A549 (cell line): ENCODE measurements at regions not wholly inside any gene's neighbourhood (a gene's known extent, or its start where the extent isn't known, plus 50 kb on each side); places are given as distances from the start of the nearest gene placed in this dataset.

Experiments used
- ATAC-seq, 2 experiments: fragments of 200-7000 bp in 1 of 2; fragments of >200 bp in 1 of 2; cut with Nextera tagmentation in 1 of 2; cut with Tn5 transposase in 1 of 2; 3 replicates each; pipeline versions ENCODE4 v1.8.0 to v1.9.1; 2018 to 2020; ENCODE audit warnings: mild to moderate bottlenecking in 1 of 2, moderate library complexity in 1 of 2
- CTCF ChIA-PET: fragments of 300-600 bp; sonication (Branson Sonifier 250); formaldehyde crosslinking; extraction: SDS; loops from one replicate; lab custom pipeline; 2021; ENCODE audit warnings: antibody characterized with exemption, inconsistent platforms; lab: Yijun Ruan, JAX
- POLR2A ChIA-PET: fragments of 350-600 bp; formaldehyde crosslinking; extraction: SDS; loops from one replicate; lab custom pipeline; 2021; ENCODE audit warnings: antibody characterized with exemption, inconsistent platforms; lab: Yijun Ruan, JAX
- DNase-seq, 2 experiments: peaks; one replicate each; pipeline versions ENCODE4 v3.0.0 to v3.0.0-alpha.2; 2011 to 2016; ENCODE audit warnings: low read depth in 1 of 2, low spot score in 1 of 2
- FAIRE-seq: peaks from 2 replicates; lab custom pipeline; 2011; peaks lifted over from hg19 to GRCh38; lab: Jason Lieb, UNC
- H3K27ac ChIP-seq, 2 experiments: fragments of >200 bp; sonication (Bioruptor Twin); formaldehyde crosslinking; 3 replicates each; pipeline ENCODE4 v1.5.1; 2016 to 2017
- H3K4me1 ChIP-seq: fragments of >200 bp; sonication (Bioruptor Twin); formaldehyde crosslinking; 3 replicates; pipeline ENCODE4 v1.6.1; 2016
- H3K4me2 ChIP-seq: fragments of >200 bp; sonication (Bioruptor Twin); formaldehyde crosslinking; 3 replicates; pipeline ENCODE4 v1.6.1; 2016
- H3K4me3 ChIP-seq: fragments of >200 bp; sonication (Bioruptor Twin); formaldehyde crosslinking; 3 replicates; pipeline ENCODE4 v1.5.1; 2016
- H3K9me3 ChIP-seq: fragments of >200 bp; sonication (Bioruptor Twin); formaldehyde crosslinking; 3 replicates; pipeline ENCODE4 v1.6.1; 2016
- BCL3 ChIP-seq: fragments of >200 bp; sonication (Bioruptor Twin); formaldehyde crosslinking; IDR thresholded peaks from 3 replicates; pipeline ENCODE4 v1.6.1; 2016
- BHLHE40 ChIP-seq: IDR thresholded peaks from 2 replicates; pipeline ENCODE4 v1.6.1; 2012; ENCODE audit warnings: low read depth, low read length, inconsistent platforms
- CBX2 ChIP-seq: fragments of 200-600 bp; sonication (generic); IDR thresholded peaks from 2 replicates; pipeline ENCODE4 v1.6.1; 2016; ENCODE audit warnings: low read depth, mild to moderate bottlenecking, borderline replicate concordance
- CBX8 ChIP-seq: fragments of 200-600 bp; sonication (generic); IDR thresholded peaks from 2 replicates; pipeline ENCODE4 v1.6.1; 2016
- CEBPB ChIP-seq, 2 experiments: fragments of >200 bp in 1 of 2; sonication (Bioruptor Twin) in 1 of 2; formaldehyde crosslinking in 1 of 2; IDR thresholded peaks; 2 replicates each; pipeline ENCODE4 v1.6.1; 2012 to 2016
- CHD4 ChIP-seq: fragments of 200-600 bp; sonication (generic); IDR thresholded peaks from 2 replicates; pipeline ENCODE4 v1.6.1; 2016; ENCODE audit warnings: antibody characterized with exemption, mild to moderate bottlenecking, borderline replicate concordance
- E2F6 ChIP-seq: IDR thresholded peaks from 2 replicates; pipeline ENCODE4 v1.6.1; 2012; ENCODE audit warnings: low read depth, borderline replicate concordance
- EHMT2 ChIP-seq: fragments of 200-600 bp; sonication (generic); IDR thresholded peaks from 2 replicates; pipeline ENCODE4 v1.6.1; 2016; ENCODE audit warnings: antibody characterized with exemption, low read depth, mild to moderate bottlenecking, moderate library complexity
- FOSL2 ChIP-seq, 2 experiments: fragments of 450-650 bp in 1 of 2; fragments of >200 bp in 1 of 2; sonication (Bioruptor Twin) in 1 of 2; formaldehyde crosslinking; IDR thresholded peaks; 2 replicates each; pipeline versions ENCODE4 v1.5.0 to v1.6.1; 2016 to 2020; ENCODE audit warnings: mild to moderate bottlenecking in 1 of 2, moderate library complexity in 1 of 2
- HDAC2 ChIP-seq: fragments of 200-600 bp; sonication (generic); IDR thresholded peaks from 2 replicates; pipeline ENCODE4 v1.6.1; 2016
- HEYL ChIP-seq: fragments of 250-450 bp; sonication (Bioruptor Pico); IDR thresholded peaks from 2 replicates; pipeline ENCODE4 v1.8.0; 2021; ENCODE audit warnings: mild to moderate bottlenecking, moderate library complexity
- HMGXB4 ChIP-seq: fragments of 250-450 bp; sonication (Bioruptor Pico); IDR thresholded peaks from 2 replicates; pipeline ENCODE4 v1.5.0; 2021; ENCODE audit warnings: mild to moderate bottlenecking, moderate library complexity, borderline replicate concordance
- HOXA7 ChIP-seq: fragments of 250-450 bp; sonication (Bioruptor Pico); IDR thresholded peaks from 2 replicates; pipeline ENCODE4 v1.5.0; 2020; ENCODE audit warnings: mild to moderate bottlenecking, moderate library complexity
- HOXB5 ChIP-seq: fragments of 250-450 bp; sonication (Bioruptor Pico); IDR thresholded peaks from 2 replicates; pipeline ENCODE4 v1.5.0; 2020; ENCODE audit warnings: mild to moderate bottlenecking, moderate library complexity
- JUN ChIP-seq, 2 experiments: fragments of >200 bp; sonication (Bioruptor Twin); formaldehyde crosslinking; IDR thresholded peaks; 2 replicates in 1 of 2; 3 replicates in 1 of 2; pipeline ENCODE4 v1.6.1; 2016 to 2017
- KDM1A ChIP-seq: fragments of 200-600 bp; sonication (generic); IDR thresholded peaks from 2 replicates; pipeline ENCODE4 v1.6.1; 2016; ENCODE audit warnings: low read depth, mild to moderate bottlenecking
- KDM5A ChIP-seq: fragments of 200-600 bp; sonication (generic); IDR thresholded peaks from 2 replicates; pipeline ENCODE4 v1.6.1; 2016; ENCODE audit warnings: antibody characterized with exemption, mild to moderate bottlenecking
- MYC ChIP-seq: IDR thresholded peaks from 2 replicates; pipeline ENCODE4 v1.6.1; 2012; ENCODE audit warnings: mild to moderate bottlenecking, inconsistent platforms, low read length, improper control_type of control experiment, borderline replicate concordance
- NPAS2 ChIP-seq: fragments of 250-450 bp; sonication (Bioruptor Pico); IDR thresholded peaks from 2 replicates; pipeline ENCODE4 v1.8.0; 2022; ENCODE audit warnings: mild to moderate bottlenecking, moderate library complexity, borderline replicate concordance
- NR3C1 ChIP-seq: fragments of >200 bp; sonication (Bioruptor Twin); formaldehyde crosslinking; IDR thresholded peaks from 3 replicates; pipeline ENCODE4 v1.6.1; 2017
- PBX3 ChIP-seq: IDR thresholded peaks from 2 replicates; pipeline ENCODE4 v1.6.1; 2012
- PHF8 ChIP-seq: fragments of 200-600 bp; sonication (generic); IDR thresholded peaks from 2 replicates; pipeline ENCODE4 v1.6.1; 2016; ENCODE audit warnings: low read depth, mild to moderate bottlenecking, antibody characterized with exemption, moderate library complexity, borderline replicate concordance
- RAD21 ChIP-seq, 2 experiments: fragments of >200 bp in 1 of 2; sonication (Bioruptor Twin) in 1 of 2; formaldehyde crosslinking in 1 of 2; IDR thresholded peaks in 1 of 2; conservative IDR thresholded peaks in 1 of 2; 2 replicates in 1 of 2; 3 replicates in 1 of 2; pipeline ENCODE4 v1.6.1; 2012 to 2018; ENCODE audit warnings: inconsistent platforms in 1 of 2
- RARB ChIP-seq: fragments of 250-450 bp; sonication (Bioruptor Pico); IDR thresholded peaks from 2 replicates; pipeline ENCODE4 v1.8.0; 2021; ENCODE audit warnings: mild to moderate bottlenecking, moderate library complexity
- TFCP2L1 ChIP-seq: fragments of 250-450 bp; sonication (Bioruptor Pico); IDR thresholded peaks from 2 replicates; pipeline ENCODE4 v1.5.0; 2021; ENCODE audit warnings: mild to moderate bottlenecking
- USF2 ChIP-seq: fragments of 450-650 bp; IDR thresholded peaks from 2 replicates; pipeline ENCODE4 v1.6.1; 2014; ENCODE audit warnings: antibody characterized with exemption
- ZC3H11A ChIP-seq: fragments of 450-650 bp; IDR thresholded peaks from 2 replicates; pipeline ENCODE4 v1.6.1; 2014; ENCODE audit warnings: antibody characterized with exemption, mild to moderate bottlenecking
- ZNF302 ChIP-seq: fragments of 250-450 bp; sonication (Bioruptor Pico); IDR thresholded peaks from 2 replicates; pipeline ENCODE4 v1.9.0; 2021; ENCODE audit warnings: inconsistent platforms, mild to moderate bottlenecking, moderate library complexity
- WGBS: methylation state at CpG from one replicate; pipeline ENCODE4 v1.1.6; 2017; ENCODE audit errors: missing lambda C conversion rate; 5-methylcytosine and 5-hydroxymethylcytosine counted together

- CTCF ChIA-PET, result no interaction called here
- FAIRE-seq (no peak), ATAC-seq (no peak), DNase-seq (no peak)
- Histone ChIP-seq H3K27ac (no peak overlapping the region), H3K4me3 (no peak overlapping the region), H3K4me2 (no peak overlapping the region), H3K9me3 (no peaks in the 10 kb centered on the region), H3K4me1 (no peaks in the 10 kb centered on the region)
- POLR2A ChIA-PET, result no interaction called here
- 26% methylated on average over 7 of the region's 7 CpGs for WGBS
- TF ChIP-seq RAD21 (conservative IDR thresholded peaks at IDR 0.05 in 1 of 2, IDR thresholded peaks at IDR 0.05 in 1 of 2) (no peak), KDM1A (no peak), EHMT2 (no peak), PHF8 (no peak), RARB (CRISPR knock-in tag) (no peak), E2F6 (no peak), JUN (IDR thresholded peaks at IDR 0.05) (no peak), HEYL (CRISPR knock-in tag) (no peak), NR3C1 (no peak), USF2 (no peak), NPAS2 (no peak), CEBPB (IDR thresholded peaks at IDR 0.05) (no peak), KDM5A (no peak), MYC (no peak), ZC3H11A (no peak), CBX2 (no peak), PBX3 (no peak), ZNF302 (no peak)
These were observed 250.7 kb downstream of the KCTD12 start for GRCh38 chr13:76635232-76636230.

- no peak for TF ChIP-seq BHLHE40
- no peak for TF ChIP-seq HDAC2
- no peak for TF ChIP-seq BCL3
- no peak for TF ChIP-seq CHD4
- TF ChIP-seq HMGXB4 (CRISPR knock-in tag), result no peak
- TF ChIP-seq HOXB5 (CRISPR knock-in tag), result no peak
- no peak for TF ChIP-seq ZC3H11A
- no peak for TF ChIP-seq FOSL2 (IDR thresholded peaks at IDR 0.05)
- no peak for TF ChIP-seq FOSL2 (CRISPR knock-in tag; IDR thresholded peaks at IDR 0.05)
- TF ChIP-seq HOXA7 (CRISPR knock-in tag), result no peak
- no peak for TF ChIP-seq CBX2
- no peak for TF ChIP-seq CBX8
- TF ChIP-seq TFCP2L1 (CRISPR knock-in tag), result no peak
- TF ChIP-seq HEYL (CRISPR knock-in tag), result no peak
- no peak for TF ChIP-seq RAD21 (conservative IDR thresholded peaks at IDR 0.05 in 1 of 2, IDR thresholded peaks at IDR 0.05 in 1 of 2)
- Histone ChIP-seq H3K4me2 (no peak overlapping the region), H3K4me1 (no peaks in the 10 kb centered on the region), H3K9me3 (no peaks in the 10 kb centered on the region), H3K4me3 (no peak overlapping the region), H3K27ac (no peak overlapping the region)
- FAIRE-seq, result no peak
- ChIA-PET POLR2A (no interaction called here), CTCF (no interaction called here)
- ATAC-seq, result no peak
- 26% methylated on average over 6 of the region's 6 CpGs for WGBS
- DNase-seq, result no peak
These were observed 251.6 kb downstream of the KCTD12 start for GRCh38 chr13:76634431-76635191.
